AML-193 (cell line): ENCODE measurements at regions not wholly inside any gene's neighbourhood (a gene's known extent, or its start where the extent isn't known, plus 50 kb on each side); places are given as distances from the start of the nearest gene placed in this dataset.
"Not testable (repeated sequence)": the region's sequence is repeated elsewhere in the genome, so short reads cannot be mapped to it uniquely, and the experiment has no call there.

ENCODE experiments used
- DNase-seq, 2 experiments: peaks; one replicate each; lab custom pipeline; 2025; lab: John Stamatoyannopoulos, UW

- DNase-seq, result no peak
These were observed 193.3 kb downstream of the CEP135 start for GRCh38 chr4:56142088-56142487.

GRCh38 chr4:56139241-56139827, 190.6 kb downstream of the CEP135 start:
- DNase-seq, result no peak

GRCh38 chr4:56134834-56135233, 186.1 kb downstream of the CEP135 start:
- not testable (repeated sequence) for DNase-seq

- no peak for DNase-seq
These were observed 185.5 kb downstream of the CEP135 start for GRCh38 chr4:56134266-56134665.

- no peak for DNase-seq
These were observed 184.1 kb downstream of the CEP135 start for GRCh38 chr4:56132835-56133234.

GRCh38 chr4:56132188-56132587, 183.4 kb downstream of the CEP135 start:
- DNase-seq, result not testable (repeated sequence)

GRCh38 chr4:56130606-56131155, 181.9 kb downstream of the CEP135 start:
- no peak for DNase-seq

- DNase-seq, result no peak
These were observed 180.7 kb downstream of the CEP135 start for GRCh38 chr4:56129431-56129861.

GRCh38 chr4:56128213-56128612, 179.5 kb downstream of the CEP135 start:
- no peak for DNase-seq

GRCh38 chr4:56127716-56128115, 179.0 kb downstream of the CEP135 start:
- no peak for DNase-seq

- DNase-seq, result no peak
These were observed 174.8 kb downstream of the CEP135 start for GRCh38 chr4:56123547-56123946.

- no peak for DNase-seq
These were observed 174.3 kb downstream of the CEP135 start for GRCh38 chr4:56123051-56123450.

GRCh38 chr4:56118845-56119244, 170.1 kb downstream of the CEP135 start:
- DNase-seq, result no peak

GRCh38 chr4:56118055-56118454, 169.3 kb downstream of the CEP135 start:
- no peak for DNase-seq

- DNase-seq, result no peak
These were observed 167.2 kb downstream of the CEP135 start for GRCh38 chr4:56115898-56116297.

- no peak for DNase-seq
These were observed 163.6 kb downstream of the CEP135 start for GRCh38 chr4:56112377-56112776.

GRCh38 chr4:56106180-56107147, 157.7 kb downstream of the CEP135 start:
- no peak for DNase-seq

GRCh38 chr4:56104188-56104587, 155.4 kb downstream of the CEP135 start:
- DNase-seq, result no peak

- no peak for DNase-seq
These were observed 153.9 kb downstream of the CEP135 start for GRCh38 chr4:56102601-56103000.

- DNase-seq, result no peak
These were observed 150.6 kb downstream of the CEP135 start for GRCh38 chr4:56099378-56099786.

- no peak for DNase-seq
These were observed 144.8 kb downstream of the CEP135 start for GRCh38 chr4:56093576-56093975.

- DNase-seq, result no peak
These were observed 143.8 kb downstream of the CEP135 start for GRCh38 chr4:56092540-56092939.

- DNase-seq, result no peak
These were observed 137.8 kb downstream of the CEP135 start for GRCh38 chr4:56086561-56086960.
